ENCODE measurements at regions not wholly inside any gene's neighbourhood (a gene's known extent, or its start where the extent isn't known, plus 50 kb on each side); places are given as distances from the start of the nearest gene placed in this dataset.

DNA sequence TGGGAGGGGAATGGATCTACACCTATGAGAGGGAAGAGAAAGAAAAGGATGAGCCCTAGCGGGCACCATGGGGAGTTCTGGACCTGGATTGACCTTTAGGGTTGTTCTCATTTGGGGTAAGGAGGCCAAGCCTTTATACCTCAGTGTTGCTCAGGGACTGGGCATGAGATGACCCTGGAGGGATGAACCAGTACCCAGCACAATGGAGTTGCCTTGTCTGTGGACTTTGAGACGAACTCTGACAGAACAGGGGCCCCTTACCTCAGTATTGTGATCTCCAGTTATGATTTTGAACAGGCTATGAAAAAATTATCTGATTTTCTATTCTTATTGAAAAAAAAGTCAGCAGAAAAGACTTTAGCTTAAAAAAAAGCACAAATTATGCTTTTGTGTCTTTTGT is 88.6 kb downstream of the FOXA2 start (continued):
- TF ChIP-seq, protein P1, sequence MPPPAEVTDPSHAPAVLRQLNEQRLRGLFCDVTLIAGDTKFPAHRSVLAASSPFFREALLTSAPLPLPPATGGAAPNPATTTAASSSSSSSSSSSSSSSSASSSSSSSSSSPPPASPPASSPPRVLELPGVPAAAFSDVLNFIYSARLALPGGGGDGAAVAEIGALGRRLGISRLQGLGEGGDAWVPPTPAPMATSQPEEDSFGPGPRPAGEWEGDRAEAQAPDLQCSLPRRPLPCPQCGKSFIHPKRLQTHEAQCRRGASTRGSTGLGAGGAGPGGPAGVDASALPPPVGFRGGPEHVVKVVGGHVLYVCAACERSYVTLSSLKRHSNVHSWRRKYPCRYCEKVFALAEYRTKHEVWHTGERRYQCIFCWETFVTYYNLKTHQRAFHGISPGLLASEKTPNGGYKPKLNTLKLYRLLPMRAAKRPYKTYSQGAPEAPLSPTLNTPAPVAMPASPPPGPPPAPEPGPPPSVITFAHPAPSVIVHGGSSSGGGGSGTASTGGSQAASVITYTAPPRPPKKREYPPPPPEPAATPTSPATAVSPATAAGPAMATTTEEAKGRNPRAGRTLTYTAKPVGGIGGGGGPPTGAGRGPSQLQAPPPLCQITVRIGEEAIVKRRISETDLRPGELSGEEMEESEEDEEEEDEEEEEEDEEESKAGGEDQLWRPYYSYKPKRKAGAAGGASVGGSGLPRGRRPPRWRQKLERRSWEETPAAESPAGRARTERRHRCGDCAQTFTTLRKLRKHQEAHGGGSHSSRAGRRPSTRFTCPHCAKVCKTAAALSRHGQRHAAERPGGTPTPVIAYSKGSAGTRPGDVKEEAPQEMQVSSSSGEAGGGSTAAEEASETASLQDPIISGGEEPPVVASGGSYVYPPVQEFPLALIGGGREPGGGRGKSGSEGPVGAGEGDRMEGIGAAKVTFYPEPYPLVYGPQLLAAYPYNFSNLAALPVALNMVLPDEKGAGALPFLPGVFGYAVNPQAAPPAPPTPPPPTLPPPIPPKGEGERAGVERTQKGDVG (CRISPR knock-in tag; IDR thresholded peaks at IDR 0.05; ENCODE audit: borderline replicate concordance), result no peak
- 0 out of 2 replicates have a peak, but pooled peaks have one; percentile 13 for TF ChIP-seq CREM (IDR thresholded peaks at IDR 0.05)
- no peak for TF ChIP-seq CREM (CRISPR knock-in tag; IDR thresholded peaks at IDR 0.05)

DNA sequence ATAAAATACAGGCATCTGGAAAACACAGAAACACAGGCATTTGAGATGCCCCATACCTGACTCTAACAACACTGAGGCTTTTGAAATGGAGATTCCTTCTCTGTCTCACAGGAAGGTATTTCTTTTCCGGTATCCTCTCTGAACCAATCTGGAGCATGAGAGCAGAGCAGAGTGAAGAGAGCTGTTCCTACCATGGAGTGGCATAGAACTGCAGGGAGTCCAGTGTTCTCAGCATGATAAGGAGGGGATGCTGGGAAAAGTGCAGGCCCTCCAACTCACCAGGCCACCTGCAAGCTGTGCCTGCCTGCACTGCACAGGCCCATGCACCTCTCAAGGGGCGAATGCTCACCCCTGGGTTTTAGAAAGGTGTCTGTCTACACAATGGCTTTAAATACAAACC is 89.2 kb downstream of the FOXA2 start:
- in situ Hi-C loops (cut with HindIII; ENCODE audit: extremely low pct_ligation_motif_present, low pct_unique_long_range_greater_than_20kb), result no loop called here
- H3K27ac ChIP-seq (ENCODE audit: extremely low read length, insufficient read depth, low read length), result no peak overlapping the region
- H3K79me2 ChIP-seq (ENCODE audit: insufficient read depth, low read length), result no peaks in the 10 kb centered on the region
- no peak for FAIRE-seq
- H2AFZ ChIP-seq (ENCODE audit: low read length), result no peak overlapping the region
- ATAC-seq, result no peak
- no peak overlapping the region for H3K9ac ChIP-seq (ENCODE audit: insufficient read depth, low read depth, low read length)
- WGBS (ENCODE audit: low lambda C conversion rate), result 98% methylated on average over 2 of the region's 2 CpGs
- no peak for DNase-seq (ENCODE audit: low spot score)
- H3K9me3 ChIP-seq (ENCODE audit: low read length), result no peaks in the 10 kb centered on the region
- intact Hi-C loops (cut with micrococcal nuclease; ENCODE audit: unreplicated experiment), result no loop called here
- H3K4me2 ChIP-seq (ENCODE audit: low read depth, low read length), result no peak overlapping the region
- peaks cover 51% of the 10 kb centered on the region for H3K4me1 ChIP-seq (ENCODE audit: insufficient read depth, low read length)
- no TSS peak for BruUV-seq (replicated peaks)
- CTCF ChIA-PET (ENCODE audit: low intra/inter-chr PET ratio, low total read pairs), result no interaction called here
- no peak for TF ChIP-seq ADNP (CRISPR knock-in tag; IDR thresholded peaks at IDR 0.05)
- TF ChIP-seq, protein P2, sequence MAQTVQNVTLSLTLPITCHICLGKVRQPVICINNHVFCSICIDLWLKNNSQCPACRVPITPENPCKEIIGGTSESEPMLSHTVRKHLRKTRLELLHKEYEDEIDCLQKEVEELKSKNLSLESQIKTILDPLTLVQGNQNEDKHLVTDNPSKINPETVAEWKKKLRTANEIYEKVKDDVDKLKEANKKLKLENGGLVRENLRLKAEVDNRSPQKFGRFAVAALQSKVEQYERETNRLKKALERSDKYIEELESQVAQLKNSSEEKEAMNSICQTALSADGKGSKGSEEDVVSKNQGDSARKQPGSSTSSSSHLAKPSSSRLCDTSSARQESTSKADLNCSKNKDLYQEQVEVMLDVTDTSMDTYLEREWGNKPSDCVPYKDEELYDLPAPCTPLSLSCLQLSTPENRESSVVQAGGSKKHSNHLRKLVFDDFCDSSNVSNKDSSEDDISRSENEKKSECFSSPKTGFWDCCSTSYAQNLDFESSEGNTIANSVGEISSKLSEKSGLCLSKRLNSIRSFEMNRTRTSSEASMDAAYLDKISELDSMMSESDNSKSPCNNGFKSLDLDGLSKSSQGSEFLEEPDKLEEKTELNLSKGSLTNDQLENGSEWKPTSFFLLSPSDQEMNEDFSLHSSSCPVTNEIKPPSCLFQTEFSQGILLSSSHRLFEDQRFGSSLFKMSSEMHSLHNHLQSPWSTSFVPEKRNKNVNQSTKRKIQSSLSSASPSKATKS (CRISPR knock-in tag; IDR thresholded peaks at IDR 0.05), result no peak
- 0 out of 2 replicates have a peak, but pooled peaks have one; percentile 8 for TF ChIP-seq ZNF121 (CRISPR knock-in tag; IDR thresholded peaks at IDR 0.05)
- TF ChIP-seq AKAP8 (CRISPR knock-in tag; IDR thresholded peaks at IDR 0.05), result no peak
- TF ChIP-seq, protein P3, sequence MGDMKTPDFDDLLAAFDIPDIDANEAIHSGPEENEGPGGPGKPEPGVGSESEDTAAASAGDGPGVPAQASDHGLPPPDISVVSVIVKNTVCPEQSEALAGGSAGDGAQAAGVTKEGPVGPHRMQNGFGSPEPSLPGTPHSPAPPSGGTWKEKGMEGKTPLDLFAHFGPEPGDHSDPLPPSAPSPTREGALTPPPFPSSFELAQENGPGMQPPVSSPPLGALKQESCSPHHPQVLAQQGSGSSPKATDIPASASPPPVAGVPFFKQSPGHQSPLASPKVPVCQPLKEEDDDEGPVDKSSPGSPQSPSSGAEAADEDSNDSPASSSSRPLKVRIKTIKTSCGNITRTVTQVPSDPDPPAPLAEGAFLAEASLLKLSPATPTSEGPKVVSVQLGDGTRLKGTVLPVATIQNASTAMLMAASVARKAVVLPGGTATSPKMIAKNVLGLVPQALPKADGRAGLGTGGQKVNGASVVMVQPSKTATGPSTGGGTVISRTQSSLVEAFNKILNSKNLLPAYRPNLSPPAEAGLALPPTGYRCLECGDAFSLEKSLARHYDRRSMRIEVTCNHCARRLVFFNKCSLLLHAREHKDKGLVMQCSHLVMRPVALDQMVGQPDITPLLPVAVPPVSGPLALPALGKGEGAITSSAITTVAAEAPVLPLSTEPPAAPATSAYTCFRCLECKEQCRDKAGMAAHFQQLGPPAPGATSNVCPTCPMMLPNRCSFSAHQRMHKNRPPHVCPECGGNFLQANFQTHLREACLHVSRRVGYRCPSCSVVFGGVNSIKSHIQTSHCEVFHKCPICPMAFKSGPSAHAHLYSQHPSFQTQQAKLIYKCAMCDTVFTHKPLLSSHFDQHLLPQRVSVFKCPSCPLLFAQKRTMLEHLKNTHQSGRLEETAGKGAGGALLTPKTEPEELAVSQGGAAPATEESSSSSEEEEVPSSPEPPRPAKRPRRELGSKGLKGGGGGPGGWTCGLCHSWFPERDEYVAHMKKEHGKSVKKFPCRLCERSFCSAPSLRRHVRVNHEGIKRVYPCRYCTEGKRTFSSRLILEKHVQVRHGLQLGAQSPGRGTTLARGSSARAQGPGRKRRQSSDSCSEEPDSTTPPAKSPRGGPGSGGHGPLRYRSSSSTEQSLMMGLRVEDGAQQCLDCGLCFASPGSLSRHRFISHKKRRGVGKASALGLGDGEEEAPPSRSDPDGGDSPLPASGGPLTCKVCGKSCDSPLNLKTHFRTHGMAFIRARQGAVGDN (CRISPR knock-in tag; IDR thresholded peaks at IDR 0.05), result peak; percentile 35; the same call in 1 of the 2 replicates
- TF ChIP-seq TEAD3 (CRISPR knock-in tag; optimal IDR thresholded peaks at IDR 0.05; ENCODE audit: borderline replicate concordance), result no peak
- no peak for TF ChIP-seq CBX5 (CRISPR knock-in tag; IDR thresholded peaks at IDR 0.05; ENCODE audit: borderline replicate concordance)
- H3K4me3 ChIP-seq (replicated peaks in 1 of 3; ENCODE audit: insufficient read depth in 1 of 3, low read depth in 2 of 3, low read length in 3 of 3), result no peak overlapping the region
- no peaks in the 10 kb centered on the region for H4K20me1 ChIP-seq (ENCODE audit: insufficient read depth, low read length)
- no peaks in the 10 kb centered on the region for H3K27me3 ChIP-seq (ENCODE audit: control insufficient read depth in 1 of 2, insufficient read depth in 2 of 2, low read length in 2 of 2)
- H3K36me3 ChIP-seq (replicated peaks in 1 of 2; ENCODE audit: control insufficient read depth in 1 of 2, insufficient read depth in 2 of 2, low read length in 2 of 2), result no peaks in the 10 kb centered on the region
- POLR2A ChIA-PET, result interaction anchor here (1.5 to 3.7 kb wide), 2 partner anchors 12 to 17 kb away, joined by 5 to 20 read pairs; no protein-coding TSS in a partner anchor

All from HepG2 (cell line).